ENCODE measurements at regions not wholly inside any gene's neighbourhood (a gene's known extent, or its start where the extent isn't known, plus 50 kb on each side); places are given as distances from the start of the nearest gene placed in this dataset.

DNA sequence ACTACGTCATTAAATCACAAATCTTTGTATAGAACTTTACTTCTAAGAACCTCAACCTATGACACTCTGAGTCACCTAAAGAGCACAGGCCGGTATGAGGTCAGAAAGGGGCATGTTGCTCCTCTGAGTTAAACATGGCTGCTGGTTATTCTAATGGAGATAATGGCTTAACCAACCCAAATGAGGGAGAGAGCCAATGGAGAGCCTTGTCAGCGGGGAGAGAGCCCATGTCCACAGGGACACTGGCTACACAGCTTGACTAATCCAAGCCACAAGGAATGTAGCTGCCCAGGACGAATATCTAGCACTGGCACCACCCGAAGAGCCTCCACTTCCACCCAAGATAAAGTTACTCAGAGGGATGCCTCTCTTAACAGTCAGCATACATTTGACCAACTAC, 77.0 kb upstream of the STAC start:
- DNase-seq: no peak
- Histone ChIP-seq H3K36me3 (no peaks in the 10 kb centered on the region), H3K9me3 (no peaks in the 10 kb centered on the region), H3K27me3 (no peaks in the 10 kb centered on the region), H3K4me3 (ENCODE audit: low read depth, low read length) (no peak overlapping the region), H3K4me1 (peaks cover 4% of the 10 kb centered on the region)
- TF ChIP-seq, protein P1, sequence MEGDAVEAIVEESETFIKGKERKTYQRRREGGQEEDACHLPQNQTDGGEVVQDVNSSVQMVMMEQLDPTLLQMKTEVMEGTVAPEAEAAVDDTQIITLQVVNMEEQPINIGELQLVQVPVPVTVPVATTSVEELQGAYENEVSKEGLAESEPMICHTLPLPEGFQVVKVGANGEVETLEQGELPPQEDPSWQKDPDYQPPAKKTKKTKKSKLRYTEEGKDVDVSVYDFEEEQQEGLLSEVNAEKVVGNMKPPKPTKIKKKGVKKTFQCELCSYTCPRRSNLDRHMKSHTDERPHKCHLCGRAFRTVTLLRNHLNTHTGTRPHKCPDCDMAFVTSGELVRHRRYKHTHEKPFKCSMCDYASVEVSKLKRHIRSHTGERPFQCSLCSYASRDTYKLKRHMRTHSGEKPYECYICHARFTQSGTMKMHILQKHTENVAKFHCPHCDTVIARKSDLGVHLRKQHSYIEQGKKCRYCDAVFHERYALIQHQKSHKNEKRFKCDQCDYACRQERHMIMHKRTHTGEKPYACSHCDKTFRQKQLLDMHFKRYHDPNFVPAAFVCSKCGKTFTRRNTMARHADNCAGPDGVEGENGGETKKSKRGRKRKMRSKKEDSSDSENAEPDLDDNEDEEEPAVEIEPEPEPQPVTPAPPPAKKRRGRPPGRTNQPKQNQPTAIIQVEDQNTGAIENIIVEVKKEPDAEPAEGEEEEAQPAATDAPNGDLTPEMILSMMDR (IDR thresholded peaks at IDR 0.05; ENCODE audit: low read depth, low read length): no peak

DNA sequence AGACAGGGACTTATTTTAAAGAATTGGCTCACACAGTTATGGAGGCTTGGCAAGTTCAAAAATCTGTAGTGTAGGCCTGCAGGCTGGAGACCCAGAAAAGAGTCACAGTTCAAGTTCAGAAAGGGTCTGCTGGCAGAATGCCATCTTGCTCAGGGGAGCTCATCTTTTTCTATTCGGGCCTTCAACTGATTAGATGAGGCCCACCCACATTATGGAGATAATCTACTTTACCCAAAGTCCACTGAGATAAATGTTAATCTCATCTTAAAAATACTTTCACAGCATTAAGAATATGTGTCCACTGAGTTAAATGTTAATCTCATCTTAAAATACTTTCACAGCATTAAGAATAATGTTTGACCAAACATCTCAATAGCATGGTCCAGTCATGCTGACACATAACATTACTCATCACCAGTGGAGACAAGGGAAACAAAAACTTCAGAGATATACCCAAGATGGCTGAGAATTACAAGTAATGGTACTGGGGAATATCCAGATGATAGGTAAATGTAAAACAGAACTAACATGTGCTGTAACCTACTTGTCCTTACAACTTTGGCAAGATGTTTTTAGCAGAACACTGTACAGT, 74.3 kb upstream of the STAC start:
- no peaks in the 10 kb centered on the region for H3K9me3 ChIP-seq
- TF ChIP-seq, protein P1 (IDR thresholded peaks at IDR 0.05; ENCODE audit: low read depth, low read length): no peak
- H3K4me3 ChIP-seq (ENCODE audit: low read depth, low read length): no peak overlapping the region
- DNase-seq: no peak
- H3K36me3 ChIP-seq: no peaks in the 10 kb centered on the region
- no peaks in the 10 kb centered on the region for H3K27me3 ChIP-seq
- H3K4me1 ChIP-seq: peaks cover 4% of the 10 kb centered on the region

DNA sequence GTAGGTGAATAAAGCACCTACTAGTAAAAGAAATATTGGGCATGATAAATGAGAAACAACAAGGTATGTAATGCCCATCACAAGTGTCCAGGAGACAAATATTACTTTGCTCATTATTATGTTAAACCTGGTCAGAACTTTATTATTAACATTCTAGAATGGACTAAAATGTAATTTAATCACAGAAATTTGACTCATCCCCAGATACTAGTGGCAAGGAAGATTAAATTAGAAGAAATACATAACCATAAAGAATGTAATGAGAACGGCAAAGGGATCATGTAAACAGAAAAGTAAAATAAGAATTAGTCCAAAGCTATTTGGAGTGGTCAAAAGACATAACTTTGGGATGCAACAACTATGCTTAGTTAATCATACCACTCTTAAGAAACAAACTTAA, 71.2 kb upstream of the STAC start:
- Histone ChIP-seq H3K36me3 (no peaks in the 10 kb centered on the region), H3K27me3 (no peaks in the 10 kb centered on the region), H3K9me3 (no peaks in the 10 kb centered on the region), H3K4me1 (no peaks in the 10 kb centered on the region), H3K4me3 (ENCODE audit: low read depth, low read length) (no peak overlapping the region)
- TF ChIP-seq, protein P1 (IDR thresholded peaks at IDR 0.05; ENCODE audit: low read depth, low read length): no peak
- no peak for DNase-seq

DNA sequence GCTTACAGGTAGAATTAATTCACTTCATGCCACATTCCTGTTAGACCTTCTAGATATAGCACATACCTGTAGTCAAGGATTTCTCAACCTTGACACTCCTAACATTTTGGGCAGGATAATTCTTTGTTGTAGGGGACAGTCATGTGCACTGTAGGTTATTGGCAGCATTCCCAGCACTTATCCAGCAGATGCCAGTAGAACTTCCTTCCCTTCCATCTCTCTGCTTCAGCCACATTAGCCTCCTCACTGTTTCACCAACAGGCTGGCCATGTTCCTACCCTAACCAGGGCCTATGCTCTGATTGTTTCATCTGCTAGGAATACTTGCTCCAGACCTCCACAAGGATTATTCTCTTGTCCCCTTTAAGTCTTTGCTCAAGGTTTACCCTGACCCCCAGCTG, 68.0 kb upstream of the STAC start:
- TF ChIP-seq, protein P1 (IDR thresholded peaks at IDR 0.05; ENCODE audit: low read depth, low read length): peak; percentile 24; the same call in 1 of the 2 replicates
- no peaks in the 10 kb centered on the region for H3K27me3 ChIP-seq
- peak; percentile 26 for DNase-seq

DNA sequence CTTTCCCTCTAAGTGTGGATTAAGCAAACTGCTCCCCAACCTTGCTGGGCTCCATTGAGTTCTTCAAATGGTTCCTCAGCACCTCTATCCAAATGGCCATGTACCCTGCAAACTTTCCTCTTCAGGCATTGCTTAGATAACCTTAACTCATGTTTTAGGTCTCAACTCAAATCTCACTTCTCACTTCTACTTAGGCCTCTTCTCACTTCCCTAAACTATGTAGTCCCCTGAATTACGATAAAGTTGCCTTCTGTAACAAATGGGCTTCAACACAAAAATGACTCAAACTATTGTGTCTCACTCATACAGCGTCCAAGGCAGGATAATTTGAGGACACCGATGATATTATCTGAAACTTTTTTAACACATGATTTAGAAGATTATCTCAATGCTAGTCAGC, 62.4 kb upstream of the STAC start:
- Histone ChIP-seq H3K36me3 (no peaks in the 10 kb centered on the region), H3K27me3 (no peaks in the 10 kb centered on the region), H3K4me1 (no peaks in the 10 kb centered on the region), H3K4me3 (ENCODE audit: low read depth, low read length) (no peak overlapping the region), H3K9me3 (no peaks in the 10 kb centered on the region)
- no peak for DNase-seq
- TF ChIP-seq, protein P1 (IDR thresholded peaks at IDR 0.05; ENCODE audit: low read depth, low read length): no peak

More for the DNA sequence above, 68.0 kb upstream of the STAC start:
- Histone ChIP-seq H3K9me3 (no peaks in the 10 kb centered on the region), H3K4me3 (ENCODE audit: low read depth, low read length) (no peak overlapping the region), H3K4me1 (no peaks in the 10 kb centered on the region), H3K36me3 (no peaks in the 10 kb centered on the region)

DNA sequence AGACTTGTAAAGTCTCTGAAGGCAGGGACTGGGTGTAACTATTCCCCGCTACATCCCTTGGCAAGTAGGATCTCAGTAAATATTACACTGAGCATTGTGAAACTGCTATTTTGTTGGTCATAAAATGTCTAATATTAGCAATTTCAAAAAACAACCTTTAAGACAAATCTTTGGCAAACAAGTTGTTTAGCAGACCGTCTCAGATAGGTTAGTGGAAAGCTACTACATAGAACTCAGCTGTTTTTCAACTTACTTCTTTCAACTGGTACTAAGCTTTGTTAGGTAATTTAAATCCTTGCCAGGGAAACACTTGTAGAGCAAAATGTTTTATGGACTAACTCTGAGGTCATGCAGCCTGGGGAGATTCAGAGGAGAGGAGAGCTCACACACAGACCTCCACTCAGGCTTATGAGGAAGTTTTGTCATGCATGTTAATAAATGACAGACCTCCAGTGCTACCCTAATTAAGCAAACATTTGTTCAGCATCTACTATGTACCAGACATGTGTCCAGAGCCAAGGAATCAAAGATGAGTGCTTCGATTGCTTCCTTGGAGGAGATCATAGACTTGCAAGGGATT, 61.6 kb upstream of the STAC start:
- Histone ChIP-seq H3K36me3 (no peaks in the 10 kb centered on the region), H3K4me1 (no peaks in the 10 kb centered on the region), H3K27me3 (no peaks in the 10 kb centered on the region), H3K9me3 (no peaks in the 10 kb centered on the region), H3K4me3 (ENCODE audit: low read depth, low read length) (no peak overlapping the region)
- no peak for DNase-seq
- TF ChIP-seq, protein P1 (IDR thresholded peaks at IDR 0.05; ENCODE audit: low read depth, low read length): no peak
